GM21526 (cell line): ENCODE measurements at regions not wholly inside any gene's neighbourhood (a gene's known extent, or its start where the extent isn't known, plus 50 kb on each side); places are given as distances from the start of the nearest gene placed in this dataset.
"Not testable (repeated sequence)": the region's sequence is repeated elsewhere in the genome, so short reads cannot be mapped to it uniquely, and the experiment has no call there.

Source experiments
- ATAC-seq: cut with Tn5 transposase; IDR thresholded peaks from one replicate; pipeline ENCODE4 v1.9.1; 2021; ENCODE audit warnings: moderate library complexity; ENCODE audit not compliant: unreplicated experiment, low FRiP score

DNA sequence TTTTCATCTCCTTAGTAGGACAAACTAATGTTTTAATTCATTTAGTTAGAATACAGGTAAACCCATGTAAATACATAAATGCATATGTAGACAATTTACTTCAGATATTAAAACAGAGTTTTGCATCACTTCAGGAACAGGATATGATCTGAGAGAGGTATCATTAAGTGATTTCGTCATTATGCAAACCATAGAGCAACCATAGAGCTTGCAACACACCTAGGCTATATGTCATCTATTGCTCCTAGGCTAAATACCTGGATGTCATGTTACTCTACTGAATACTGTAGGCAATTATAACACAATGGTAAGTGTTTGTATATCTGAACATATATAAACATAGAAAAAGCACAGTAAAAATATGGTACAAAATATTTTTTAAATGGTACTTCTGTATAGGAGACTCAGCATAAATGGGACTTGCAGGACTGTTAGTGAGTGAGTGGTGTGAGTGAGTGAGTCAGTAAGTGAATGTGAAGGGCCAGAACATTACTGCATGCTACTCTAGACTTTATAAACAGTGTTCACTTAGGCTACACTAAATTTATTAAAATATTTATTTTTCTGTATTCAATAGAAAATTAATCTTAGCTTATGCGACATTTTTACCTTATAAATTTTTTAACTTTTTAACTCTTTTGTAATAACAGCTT, 1377.5 kb upstream of the CDH9 start:
- ATAC-seq: no peak

DNA sequence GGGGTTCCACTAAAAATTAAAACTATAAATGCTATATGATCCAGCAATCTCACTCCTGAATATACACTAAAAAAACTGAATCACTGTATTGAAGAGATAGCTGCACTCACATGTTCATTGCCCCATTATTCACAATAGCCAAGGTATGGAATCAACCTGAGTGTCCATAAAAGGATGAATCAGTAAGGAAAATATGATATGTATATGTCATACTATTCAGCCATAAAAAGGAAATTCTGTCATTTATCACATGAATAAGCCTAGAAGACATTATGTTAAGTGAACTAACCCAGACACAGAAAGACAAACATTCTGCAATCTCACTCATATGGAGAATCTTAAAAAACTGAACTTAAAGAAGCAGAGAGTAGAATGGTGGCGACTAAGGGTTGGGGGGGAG, 1376.2 kb upstream of the CDH9 start:
- no peak for ATAC-seq

DNA sequence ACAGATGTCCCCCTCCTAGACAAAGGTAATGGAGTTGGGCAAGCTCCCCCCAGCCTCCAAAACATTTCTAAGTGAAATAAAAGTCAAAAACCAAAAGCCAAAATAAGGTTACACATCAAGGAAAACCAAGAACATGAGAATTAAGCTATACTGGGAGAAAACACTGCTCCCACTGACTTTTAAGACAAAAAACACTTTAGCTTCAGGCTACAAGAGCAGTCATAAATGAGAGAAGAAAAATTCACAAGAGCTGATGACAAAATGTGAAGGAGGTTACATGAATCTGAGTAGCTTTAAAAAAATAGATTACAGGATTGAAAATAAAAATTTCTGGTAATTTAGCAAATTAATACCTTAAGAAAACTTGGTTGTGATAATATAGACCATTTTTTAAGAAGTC, 1370.3 kb upstream of the CDH9 start:
- ATAC-seq: no peak

DNA sequence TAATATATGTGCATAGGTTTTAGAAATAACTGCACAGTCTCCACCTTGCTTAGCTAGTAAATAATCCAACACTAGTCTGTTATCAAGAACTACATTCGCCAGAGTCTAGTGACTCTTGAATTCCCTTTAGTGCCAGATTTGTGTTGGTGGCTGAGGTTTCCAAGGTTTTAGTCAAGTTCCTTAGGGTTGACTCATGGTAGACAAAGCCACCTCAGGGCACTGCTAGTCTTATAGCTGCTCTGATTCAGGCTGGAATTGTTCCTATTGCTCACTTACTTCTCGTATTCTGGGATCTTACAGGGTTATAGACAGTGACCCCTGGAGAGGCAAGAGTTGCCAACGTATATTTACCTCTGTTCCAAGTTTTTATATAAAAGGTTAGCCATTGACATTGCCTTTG, 1369.8 kb upstream of the CDH9 start:
- no peak for ATAC-seq

DNA sequence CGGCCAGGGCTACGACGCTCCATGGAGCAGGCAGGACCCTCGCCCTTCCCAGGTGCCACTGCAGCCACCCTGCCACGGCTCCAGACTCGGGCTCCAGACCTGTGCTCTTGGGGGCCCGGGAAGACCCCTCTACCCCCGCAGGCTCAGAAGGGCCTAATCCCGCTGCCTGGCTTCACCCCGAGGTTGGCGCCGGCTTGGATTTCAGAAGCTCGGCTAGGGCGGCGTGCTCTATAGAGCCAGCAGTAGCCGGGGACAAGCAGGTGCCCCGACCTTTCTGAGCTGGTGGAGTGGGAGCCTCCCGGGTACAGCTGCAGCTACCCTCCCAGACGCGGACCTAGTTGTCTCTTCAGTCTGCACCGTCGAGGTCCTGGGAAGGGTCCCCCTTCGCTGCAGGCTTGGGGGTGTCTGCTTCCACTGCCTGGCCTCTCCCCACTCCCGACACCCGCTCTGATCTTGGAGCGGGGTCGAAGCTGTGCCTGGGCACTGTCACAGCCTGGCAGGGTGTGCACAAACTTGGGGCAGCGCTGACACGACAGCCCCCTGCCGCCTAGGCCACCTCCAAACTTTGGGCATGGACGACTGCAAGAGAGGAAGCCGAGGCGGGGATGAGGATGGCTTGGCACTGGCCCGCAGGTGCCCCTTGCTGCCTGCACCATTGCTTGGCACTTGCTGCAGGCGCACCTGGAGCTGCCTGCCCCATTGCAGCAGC, 1366.1 kb upstream of the CDH9 start:
- ATAC-seq: no peak

DNA sequence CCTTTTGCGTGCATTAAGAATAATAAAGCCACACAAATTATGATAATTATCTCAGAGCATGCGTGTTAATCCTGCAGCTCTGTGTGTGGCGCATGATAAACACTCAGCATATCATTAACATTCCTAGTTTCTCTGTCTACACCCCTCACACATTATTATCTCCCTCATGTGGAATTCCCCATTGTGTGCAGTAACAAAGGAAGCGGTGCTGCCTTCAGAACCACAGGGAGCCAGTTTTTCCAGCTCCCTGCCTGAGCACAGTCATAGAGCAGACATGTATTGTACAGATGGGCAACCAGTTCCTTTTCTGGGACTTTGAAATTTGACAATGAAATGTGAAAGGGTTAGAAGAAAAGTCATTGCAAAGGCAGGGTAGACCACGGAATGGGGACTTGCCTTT, 1365.5 kb upstream of the CDH9 start:
- no peak for ATAC-seq

DNA sequence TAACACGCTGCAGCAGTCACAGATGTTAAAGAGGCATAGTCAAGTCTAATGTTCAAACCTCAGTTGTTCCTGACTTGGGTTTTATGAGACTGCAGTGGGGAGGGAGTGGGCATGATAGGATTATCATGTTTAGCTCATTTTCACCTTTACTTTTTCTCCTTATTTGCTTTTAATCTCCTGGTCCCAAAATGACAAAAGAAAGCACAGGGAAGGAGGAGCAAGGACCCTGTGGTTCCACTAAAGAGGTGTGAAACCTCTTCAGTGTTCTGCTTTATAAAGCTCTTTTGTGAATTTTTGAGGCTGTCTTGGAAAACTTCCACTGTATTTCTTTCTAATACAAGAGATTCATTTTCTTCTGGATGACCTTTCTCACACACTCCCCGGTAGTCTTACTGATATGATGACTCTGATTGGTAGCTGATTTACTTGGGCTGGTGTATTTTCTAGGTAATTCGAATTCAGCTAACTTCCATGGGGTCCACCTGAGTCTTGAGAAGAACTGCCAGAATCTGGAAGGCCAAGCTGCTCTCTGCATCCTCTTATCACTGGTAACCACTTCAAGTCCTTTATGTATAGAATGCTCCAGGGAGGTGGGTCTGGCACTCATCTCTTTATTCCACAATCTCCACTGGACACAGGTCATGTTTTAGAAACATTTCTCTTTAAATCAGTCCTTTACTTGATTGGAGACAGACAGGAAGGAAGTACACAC, 1364.4 kb upstream of the CDH9 start:
- ATAC-seq: no peak

DNA sequence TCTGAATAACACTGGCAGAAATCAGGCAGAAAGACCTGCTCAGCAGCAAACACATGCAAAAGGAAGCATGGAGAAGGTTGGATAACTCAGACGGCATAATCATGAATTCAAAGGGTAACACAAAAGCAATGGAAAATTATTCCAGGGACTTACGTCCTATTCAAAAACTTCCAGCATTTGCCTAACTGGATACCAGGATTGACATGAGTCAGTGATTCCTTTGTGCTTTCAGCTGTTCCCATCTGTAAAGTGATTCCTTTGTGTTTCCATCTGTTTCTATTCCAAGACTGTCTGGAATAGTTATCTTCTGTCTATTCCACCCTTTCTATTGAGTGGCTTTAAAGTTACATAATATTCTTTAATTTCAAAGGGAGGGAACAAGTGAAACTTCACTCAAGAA, 1361.7 kb upstream of the CDH9 start:
- ATAC-seq: no peak

DNA sequence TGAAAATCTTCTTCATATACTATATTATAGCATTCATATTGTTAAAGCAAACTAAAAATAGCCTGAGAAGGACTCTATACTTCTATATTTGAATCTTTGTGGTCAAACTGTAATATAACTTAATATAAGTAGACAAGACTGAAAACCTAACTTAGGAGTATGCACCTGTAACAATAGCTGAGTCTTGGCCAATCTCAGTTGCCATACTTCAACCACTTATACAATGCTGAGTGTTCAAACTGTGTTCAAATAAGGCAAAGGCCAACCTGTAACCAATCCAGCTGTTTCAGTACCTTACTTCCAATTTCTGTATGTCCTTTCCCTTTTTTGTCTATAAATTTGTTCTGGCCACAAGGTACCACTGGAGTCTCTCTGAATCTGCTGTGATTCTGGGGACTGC, 1360.8 kb upstream of the CDH9 start:
- ATAC-seq: no peak

DNA sequence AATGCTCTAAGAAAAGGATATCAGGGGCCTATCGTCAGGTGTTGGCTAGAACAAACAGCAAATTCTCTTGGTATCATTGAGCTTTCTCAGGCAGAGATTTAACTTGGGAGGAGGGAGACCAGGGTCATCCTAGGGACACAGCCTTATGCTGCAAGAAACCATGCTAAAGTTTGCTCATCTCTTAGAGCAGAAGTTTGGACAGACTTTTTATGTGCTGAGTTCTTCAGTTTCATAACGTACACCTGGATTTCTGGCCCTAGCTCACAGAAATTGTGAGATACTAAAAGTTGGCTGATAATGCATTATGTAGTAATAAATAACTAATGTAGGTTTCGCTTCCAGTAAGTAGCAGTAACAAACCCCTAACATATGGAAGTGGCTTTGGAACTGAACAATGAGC, 1359.8 kb upstream of the CDH9 start:
- no peak for ATAC-seq

DNA sequence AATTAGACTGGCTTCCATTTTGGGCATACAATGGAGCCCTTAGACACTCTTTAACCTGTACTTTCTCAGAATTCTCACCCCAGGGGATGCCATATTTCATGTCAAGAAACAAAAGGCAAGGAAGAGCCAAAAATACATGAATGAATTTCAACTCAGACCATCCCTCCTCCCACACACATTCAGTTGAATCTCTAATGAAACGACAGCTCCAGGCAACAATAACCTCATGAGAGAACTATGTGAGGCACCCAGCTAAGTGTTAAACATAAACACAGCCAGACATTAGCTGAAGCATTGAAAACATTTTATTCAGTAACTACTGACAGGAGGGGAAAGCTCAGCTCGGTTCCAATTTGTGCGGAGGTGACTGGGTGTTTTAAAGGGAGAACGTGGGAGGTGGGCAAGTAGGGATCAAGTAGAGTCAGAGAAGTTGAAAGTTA, 1359.1 kb upstream of the CDH9 start:
- no peak for ATAC-seq

DNA sequence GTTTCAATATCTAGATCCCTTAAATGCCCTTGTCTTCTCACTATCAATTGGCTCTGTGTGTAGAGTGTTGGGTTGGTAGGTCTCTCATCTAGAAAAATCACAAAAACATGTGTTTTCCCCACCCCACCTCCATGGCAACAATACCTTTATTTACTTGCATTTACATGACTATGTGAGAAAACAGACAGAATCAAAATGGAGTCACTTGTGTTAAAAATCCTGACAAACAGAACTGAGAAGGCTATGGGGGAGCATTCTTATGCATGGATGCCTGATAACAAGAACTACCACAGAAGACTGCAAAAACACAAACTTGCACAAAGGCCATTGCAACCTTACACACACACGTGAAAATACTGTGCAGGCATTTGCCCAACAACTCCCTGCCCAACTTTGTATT, 1352.9 kb upstream of the CDH9 start:
- no peak for ATAC-seq

DNA sequence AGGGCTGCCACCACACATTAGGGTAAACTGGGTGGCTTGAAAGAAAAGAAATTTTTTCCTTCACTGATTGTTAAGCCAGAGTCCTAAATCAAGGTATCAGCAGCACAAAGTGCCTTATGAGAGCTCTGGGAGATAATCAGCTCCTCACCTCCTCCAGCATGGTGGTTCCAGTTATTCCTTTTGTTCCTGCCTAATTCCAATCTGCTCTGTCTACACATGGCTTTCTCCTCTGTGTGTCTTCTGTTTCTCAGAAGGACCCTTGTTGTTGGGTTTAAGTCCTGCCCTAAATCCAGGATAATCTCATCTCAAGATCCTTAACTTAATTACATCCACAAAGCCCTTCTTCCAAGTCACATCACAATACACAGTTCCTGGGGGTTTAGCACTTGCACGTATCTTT, 1352.0 kb upstream of the CDH9 start:
- ATAC-seq: no peak

DNA sequence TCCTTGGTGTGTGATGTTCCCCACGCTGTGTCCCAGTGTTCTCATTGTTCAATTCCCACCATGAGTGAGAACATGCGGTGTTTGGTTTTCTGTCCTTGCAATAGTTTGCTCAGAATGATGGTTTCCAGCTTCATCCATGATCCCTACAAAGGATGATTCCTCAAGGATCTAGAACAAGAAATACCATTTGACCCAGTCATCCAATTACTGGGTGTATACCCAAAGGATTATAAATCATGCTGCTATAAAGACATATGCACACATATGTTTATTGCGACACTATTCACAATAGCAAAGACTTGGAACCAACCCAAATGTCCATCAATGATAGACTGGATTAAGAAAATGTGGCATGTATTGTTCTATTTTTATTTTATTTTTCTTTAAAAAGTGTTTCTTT, 1351.3 kb upstream of the CDH9 start:
- not testable (repeated sequence) for ATAC-seq

DNA sequence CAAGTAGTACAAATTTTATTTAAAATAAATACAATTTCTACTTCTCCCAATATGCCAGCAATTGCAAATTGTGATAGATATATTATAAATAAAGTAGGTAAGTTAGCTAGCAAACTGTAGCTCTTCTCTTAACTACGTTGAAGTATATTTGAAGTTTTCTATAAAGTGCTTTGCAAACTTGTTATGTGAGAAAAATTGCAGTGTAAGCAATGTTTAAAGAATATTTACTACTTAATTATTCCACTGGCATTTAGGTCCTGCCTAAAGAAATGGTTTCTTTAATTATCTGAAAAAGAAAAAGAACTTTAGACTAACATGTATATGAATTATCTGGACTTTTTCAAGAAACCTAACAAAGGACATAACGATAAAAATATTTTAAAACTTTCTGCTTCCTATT, 1350.0 kb upstream of the CDH9 start:
- no peak for ATAC-seq

DNA sequence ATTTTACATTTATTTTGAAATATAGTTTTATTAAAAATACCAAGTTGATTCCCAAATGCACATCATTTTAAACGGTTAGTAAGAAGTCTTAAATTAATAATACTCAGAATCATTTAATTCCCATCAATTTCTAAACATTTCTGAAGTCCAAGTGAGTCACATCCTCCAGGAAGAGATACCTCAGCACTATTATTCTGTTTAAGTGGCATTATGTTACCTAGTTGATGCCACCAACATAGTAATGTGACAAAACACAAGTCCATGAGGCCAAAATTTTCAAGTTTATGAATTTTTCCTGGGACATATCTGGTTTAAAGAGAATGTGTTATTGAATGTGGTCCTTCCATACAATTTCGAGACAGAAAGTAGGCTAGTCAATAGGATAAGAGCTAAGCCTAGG, 1348.3 kb upstream of the CDH9 start:
- no peak for ATAC-seq

DNA sequence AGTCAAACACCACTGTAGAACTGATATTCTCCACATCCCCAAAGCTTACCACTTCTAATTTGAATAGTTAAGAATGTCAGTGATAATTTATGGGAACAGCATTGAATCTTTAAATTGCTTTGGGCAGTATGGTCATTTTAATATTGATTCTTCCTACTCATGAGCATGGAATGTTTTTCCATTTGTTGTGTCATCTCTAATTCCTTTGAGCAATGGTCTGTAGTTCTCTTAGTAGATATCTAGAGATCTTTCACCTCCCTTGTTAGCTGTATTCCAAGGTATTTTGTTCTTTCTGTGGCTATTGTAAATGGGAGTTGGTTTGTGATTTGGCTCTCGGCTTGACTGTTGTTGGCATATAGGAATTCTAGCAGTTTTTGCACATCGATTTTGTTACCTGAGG, 1341.8 kb upstream of the CDH9 start:
- no peak for ATAC-seq

DNA sequence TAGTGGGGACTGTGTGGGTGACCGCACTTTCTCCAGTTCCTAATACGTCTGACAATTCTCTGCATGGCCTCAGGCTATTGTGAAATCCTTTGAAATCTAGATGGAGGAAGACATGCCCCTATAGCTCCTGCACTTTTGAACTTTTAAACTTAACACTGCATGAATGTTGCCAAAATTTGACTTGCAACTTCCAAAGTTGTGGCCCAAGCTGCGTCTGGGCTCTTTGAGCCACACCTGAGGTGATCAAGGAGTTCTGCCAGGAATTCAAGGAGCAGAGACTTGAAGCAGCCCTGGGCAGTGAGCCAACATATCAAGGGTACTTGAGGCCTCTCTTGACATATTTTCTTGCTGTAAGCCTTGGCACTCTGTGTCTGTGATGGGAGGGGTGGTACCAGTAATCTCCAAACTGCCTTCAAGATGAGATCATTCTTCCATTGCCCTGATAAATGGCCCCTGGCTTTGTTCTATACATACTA, 1336.1 kb upstream of the CDH9 start:
- no peak for ATAC-seq

DNA sequence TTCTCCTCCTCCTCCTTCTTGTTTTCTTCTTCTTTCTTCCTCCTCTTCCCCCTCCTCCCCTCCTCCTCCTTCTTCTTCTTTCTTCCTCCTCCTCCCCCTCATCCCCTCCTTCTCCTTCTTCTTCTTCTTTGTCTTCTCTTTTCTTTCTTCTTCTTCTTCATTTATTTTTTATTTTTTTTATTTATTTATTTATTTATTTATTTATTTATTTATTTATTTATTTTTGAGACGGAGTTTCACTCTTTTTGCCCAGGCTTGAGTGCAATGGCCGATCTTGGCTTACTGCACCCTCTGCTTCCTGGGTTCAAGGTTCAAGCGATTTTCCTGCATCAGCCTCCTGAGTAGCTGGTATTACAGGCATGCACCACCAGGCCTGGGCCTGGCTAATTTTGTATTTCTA, 1332.5 kb upstream of the CDH9 start:
- ATAC-seq: no peak

DNA sequence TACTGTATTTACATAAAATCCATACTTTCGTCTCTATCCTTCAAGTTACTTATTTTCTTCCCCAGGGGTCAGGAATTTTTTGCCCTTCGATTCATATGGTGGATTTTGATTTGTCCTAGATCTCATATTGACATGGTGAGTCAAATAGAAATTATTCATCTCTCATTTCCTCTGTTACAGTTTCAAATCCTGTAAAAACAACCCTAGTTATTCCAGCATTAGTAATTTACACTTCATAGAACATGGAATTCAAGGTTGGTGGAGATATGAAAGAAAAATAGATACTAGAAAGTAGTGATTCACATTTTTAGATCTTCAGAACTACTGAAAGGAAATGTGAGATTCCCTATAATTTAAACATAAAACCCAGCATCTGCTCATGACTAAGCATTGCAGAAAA, 1331.0 kb upstream of the CDH9 start:
- no peak for ATAC-seq

DNA sequence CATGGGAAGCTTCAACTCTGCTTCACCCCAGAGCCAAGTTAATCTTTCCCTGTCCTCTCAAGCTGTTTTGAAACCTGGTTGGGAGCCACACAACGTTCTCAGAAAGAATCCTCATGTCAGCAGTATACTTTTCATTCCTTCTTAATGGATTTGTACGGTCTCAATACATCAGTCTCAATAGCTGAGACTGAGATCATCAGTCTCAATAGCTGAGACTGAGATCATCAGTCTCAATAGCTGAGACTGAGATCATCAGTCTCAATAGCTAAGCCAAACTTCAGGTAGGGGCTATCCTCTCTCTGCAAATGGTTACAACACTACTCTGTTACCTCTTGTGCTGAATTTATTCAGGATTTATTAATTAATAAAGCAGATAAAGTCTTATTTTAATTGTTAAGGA, 1317.4 kb upstream of the CDH9 start:
- ATAC-seq: no peak

DNA sequence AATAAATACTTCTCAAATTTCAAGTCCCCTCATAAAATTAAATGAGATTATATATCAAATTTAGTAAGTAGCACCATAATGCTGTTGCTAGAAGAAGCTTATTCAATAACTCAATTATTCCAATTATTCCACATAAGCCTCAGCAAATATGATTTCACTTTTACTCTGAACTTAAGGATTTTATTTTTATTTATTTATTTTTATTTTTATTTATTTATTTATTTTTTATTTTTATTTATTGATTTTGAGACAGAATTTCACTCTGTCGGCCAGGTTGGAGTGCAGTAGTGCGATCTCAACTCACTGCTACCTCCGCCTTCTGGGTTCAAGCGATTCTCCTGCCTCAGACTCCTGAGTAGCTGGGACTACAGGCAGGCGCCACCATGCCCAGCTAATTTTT, 1308.3 kb upstream of the CDH9 start:
- no peak for ATAC-seq
